Loucy (cell line): ENCODE measurements at regions not wholly inside any gene's neighbourhood (a gene's known extent, or its start where the extent isn't known, plus 50 kb on each side); places are given as distances from the start of the nearest gene placed in this dataset.

Experiments used
- H2AFZ ChIP-seq: fragments of 200-600 bp; sonication (generic); 2 replicates; pipeline ENCODE4 v1.6.0; 2016; ENCODE audit warnings: antibody characterized with exemption, mild to moderate bottlenecking, low read length, moderate library complexity
- H3F3A ChIP-seq: fragments of 200-600 bp; 2 replicates; pipeline ENCODE4 v1.6.0; 2016; ENCODE audit warnings: antibody characterized with exemption, low read depth, mild to moderate bottlenecking
- H3K27me3 ChIP-seq: fragments of 200-600 bp; sonication (generic); 2 replicates; pipeline ENCODE4 v1.6.1; 2014; ENCODE audit warnings: low read length, mild to moderate bottlenecking; ENCODE audit not compliant: insufficient read depth, poor library complexity, severe bottlenecking
- H3K36me3 ChIP-seq: fragments of 200-600 bp; sonication (generic); 2 replicates; pipeline ENCODE4 v1.6.1; 2016; ENCODE audit warnings: low read length; ENCODE audit not compliant: insufficient read depth
- H3K4me1 ChIP-seq: fragments of 200-600 bp; sonication (generic); 2 replicates; pipeline ENCODE4 v1.5.1; 2014; ENCODE audit warnings: low read length, mild to moderate bottlenecking; ENCODE audit not compliant: insufficient read depth, poor library complexity, severe bottlenecking
- H3K4me2 ChIP-seq: fragments of 200-600 bp; sonication (generic); 2 replicates; pipeline ENCODE4 v1.6.0; 2014; ENCODE audit warnings: antibody characterized with exemption, low read length, low read depth, mild to moderate bottlenecking; ENCODE audit not compliant: poor library complexity, severe bottlenecking
- H3K4me3 ChIP-seq: fragments of 200-600 bp; sonication (generic); 2 replicates; pipeline ENCODE4 v1.5.1; 2014; ENCODE audit warnings: low read length, mild to moderate bottlenecking, mixed read lengths; ENCODE audit not compliant: poor library complexity, severe bottlenecking
- H3K79me2 ChIP-seq: fragments of 200-600 bp; sonication (generic); 2 replicates; pipeline ENCODE4 v1.6.1; 2014; ENCODE audit warnings: low read length; ENCODE audit not compliant: insufficient read depth
- H3K9ac ChIP-seq: fragments of 200-600 bp; sonication (generic); 2 replicates; pipeline ENCODE4 v1.6.0; 2014; ENCODE audit warnings: mild to moderate bottlenecking, low read depth, low read length, moderate library complexity; ENCODE audit not compliant: poor library complexity, severe bottlenecking
- H3K9me2 ChIP-seq: fragments of 200-600 bp; sonication (generic); replicated peaks from 2 replicates; pipeline ENCODE4 v1.6.1; 2016; ENCODE audit warnings: low read depth, low read length, mixed read lengths
- H3K9me3 ChIP-seq: fragments of 200-600 bp; sonication (generic); 2 replicates; pipeline ENCODE4 v1.6.1; 2014; ENCODE audit warnings: mild to moderate bottlenecking, antibody characterized with exemption, low read length, low read depth; ENCODE audit not compliant: insufficient read depth
- H4K20me1 ChIP-seq: fragments of 200-600 bp; sonication (generic); 2 replicates; pipeline ENCODE4 v1.6.0; 2014; ENCODE audit warnings: antibody characterized with exemption, low read length, mild to moderate bottlenecking; ENCODE audit not compliant: insufficient read depth, poor library complexity, severe bottlenecking
- CTCF ChIP-seq: fragments of 200-600 bp; sonication (generic); conservative IDR thresholded peaks from 2 replicates; pipeline ENCODE4 v1.5.1; 2014; ENCODE audit warnings: mild to moderate bottlenecking, antibody characterized with exemption, low read length
- EZH2phosphoT487 ChIP-seq: fragments of 200-600 bp; IDR thresholded peaks from 2 replicates; pipeline ENCODE4 v1.6.1; 2018; ENCODE audit warnings: antibody characterized with exemption, mild to moderate bottlenecking, moderate library complexity, borderline replicate concordance

- Histone ChIP-seq H3F3A (no peaks in the 10 kb centered on the region), H2AFZ (no peak overlapping the region), H3K4me2 (no peak overlapping the region), H3K4me3 (no peak overlapping the region), H3K9me2 (no peaks in the 10 kb centered on the region), H4K20me1 (no peaks in the 10 kb centered on the region), H3K4me1 (peaks cover 21% of the 10 kb centered on the region), H3K36me3 (no peaks in the 10 kb centered on the region), H3K9ac (no peak overlapping the region), H3K9me3 (no peaks in the 10 kb centered on the region), H3K79me2 (no peaks in the 10 kb centered on the region), H3K27me3 (no peaks in the 10 kb centered on the region)
- TF ChIP-seq EZH2phosphoT487 (no peak), CTCF (no peak)
Measured at GRCh38 chr7:130927062-130927461, 193.1 kb upstream of the KLF14 start.

GRCh38 chr7:130927564-130927963, 193.6 kb upstream of the KLF14 start:
- H4K20me1 ChIP-seq, result no peaks in the 10 kb centered on the region
- no peaks in the 10 kb centered on the region for H3K79me2 ChIP-seq
- H2AFZ ChIP-seq, result no peak overlapping the region
- no peak overlapping the region for H3K9ac ChIP-seq
- no peaks in the 10 kb centered on the region for H3K9me3 ChIP-seq
- H3K36me3 ChIP-seq, result no peaks in the 10 kb centered on the region
- H3K27me3 ChIP-seq, result no peaks in the 10 kb centered on the region
- TF ChIP-seq CTCF (no peak), EZH2phosphoT487 (no peak)
- H3K4me2 ChIP-seq, result no peak overlapping the region
- no peaks in the 10 kb centered on the region for H3K9me2 ChIP-seq
- H3K4me3 ChIP-seq, result no peak overlapping the region
- no peaks in the 10 kb centered on the region for H3F3A ChIP-seq
- H3K4me1 ChIP-seq, result peaks cover 16% of the 10 kb centered on the region

GRCh38 chr7:130929896-130930659, 196.1 kb upstream of the KLF14 start:
- H3K9ac ChIP-seq, result no peak overlapping the region
- no peak overlapping the region for H3K4me2 ChIP-seq

More at GRCh38 chr7:130929896-130930659, 196.1 kb upstream of the KLF14 start:
- no peaks in the 10 kb centered on the region for H3K9me2 ChIP-seq
- no peak for TF ChIP-seq CTCF
- no peak for TF ChIP-seq EZH2phosphoT487
- H3K27me3 ChIP-seq, result no peaks in the 10 kb centered on the region
- H2AFZ ChIP-seq, result no peak overlapping the region
- no peaks in the 10 kb centered on the region; the same call in 1 of the 2 replicates for H3K36me3 ChIP-seq
- H3K79me2 ChIP-seq, result no peaks in the 10 kb centered on the region
- no peaks in the 10 kb centered on the region for H3F3A ChIP-seq
- H3K4me3 ChIP-seq, result no peak overlapping the region
- no peaks in the 10 kb centered on the region for H3K9me3 ChIP-seq
- no peaks in the 10 kb centered on the region for H4K20me1 ChIP-seq
- peaks cover 11% of the 10 kb centered on the region for H3K4me1 ChIP-seq
